ENCODE measurements at regions not wholly inside any gene's neighbourhood (a gene's known extent, or its start where the extent isn't known, plus 50 kb on each side); places are given as distances from the start of the nearest gene placed in this dataset.
"Not testable (repeated sequence)": the region's sequence is repeated elsewhere in the genome, so short reads cannot be mapped to it uniquely, and the experiment has no call there.

DNA sequence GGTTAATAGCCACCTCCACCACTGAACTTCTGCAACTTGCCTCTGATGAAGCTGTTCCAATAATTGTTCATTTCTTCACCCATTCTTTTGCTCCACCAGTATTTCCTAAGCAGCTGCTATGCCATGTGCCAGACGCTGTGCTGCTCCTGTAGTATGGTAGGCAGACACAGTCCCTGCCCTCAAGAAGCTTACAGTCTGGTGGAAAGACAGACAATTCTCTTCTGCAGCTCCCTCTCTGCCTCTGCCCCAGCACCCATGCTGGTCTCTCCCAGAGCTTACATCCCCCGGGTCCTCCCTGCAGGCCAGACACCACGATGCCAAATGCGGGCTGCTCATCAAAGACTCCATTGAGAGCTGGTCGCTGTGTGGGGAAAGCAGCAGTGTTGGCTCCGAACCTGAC, 111.6 kb upstream of the ESRRB start:
- no peak for DNase-seq (ENCODE audit: low spot score)

- peak; percentile 58 for DNase-seq (ENCODE audit: low spot score)
Measured at GRCh38 chr14:76267322-76268046, 108.5 kb upstream of the ESRRB start.

DNA sequence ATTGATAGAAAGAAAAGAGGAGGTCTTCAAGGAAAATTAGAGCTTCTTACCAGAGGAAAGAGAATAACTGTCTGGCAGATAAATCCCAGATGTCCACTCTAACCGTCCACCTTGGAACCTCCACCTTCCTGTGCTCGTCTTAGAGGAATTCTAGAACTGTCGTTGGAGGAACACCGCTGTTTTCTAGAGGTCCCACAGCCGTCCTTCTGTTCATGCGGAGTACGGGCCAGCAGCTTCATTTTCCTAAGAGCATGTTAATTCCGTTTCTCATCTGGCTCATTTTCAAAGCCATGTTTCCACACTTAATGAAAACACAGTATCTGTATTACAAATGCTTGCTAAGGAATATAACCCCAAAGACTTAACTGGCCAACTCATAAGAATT, 107.9 kb upstream of the ESRRB start:
- DNase-seq (ENCODE audit: low spot score), result no peak

DNA sequence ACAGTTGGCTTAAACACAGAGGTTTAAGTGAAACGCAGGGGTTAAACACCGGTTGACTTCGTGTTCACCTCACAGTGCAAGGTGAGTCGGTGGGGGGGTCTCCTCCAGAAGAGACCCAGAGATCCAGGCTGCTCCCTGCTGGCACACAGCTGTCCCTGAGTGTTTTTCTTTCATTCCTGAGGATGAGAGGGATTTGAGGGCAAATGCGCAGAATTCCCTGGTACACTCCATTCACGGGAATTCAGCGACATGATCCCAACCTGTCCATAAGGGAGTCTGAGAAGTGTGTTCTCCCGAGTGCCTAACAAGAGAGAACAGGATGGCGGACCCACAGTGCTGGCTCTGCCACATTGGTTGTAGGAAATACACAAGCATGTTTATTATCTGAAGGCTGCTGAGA, 107.2 kb upstream of the ESRRB start:
- no peak for DNase-seq (ENCODE audit: low spot score)

DNA sequence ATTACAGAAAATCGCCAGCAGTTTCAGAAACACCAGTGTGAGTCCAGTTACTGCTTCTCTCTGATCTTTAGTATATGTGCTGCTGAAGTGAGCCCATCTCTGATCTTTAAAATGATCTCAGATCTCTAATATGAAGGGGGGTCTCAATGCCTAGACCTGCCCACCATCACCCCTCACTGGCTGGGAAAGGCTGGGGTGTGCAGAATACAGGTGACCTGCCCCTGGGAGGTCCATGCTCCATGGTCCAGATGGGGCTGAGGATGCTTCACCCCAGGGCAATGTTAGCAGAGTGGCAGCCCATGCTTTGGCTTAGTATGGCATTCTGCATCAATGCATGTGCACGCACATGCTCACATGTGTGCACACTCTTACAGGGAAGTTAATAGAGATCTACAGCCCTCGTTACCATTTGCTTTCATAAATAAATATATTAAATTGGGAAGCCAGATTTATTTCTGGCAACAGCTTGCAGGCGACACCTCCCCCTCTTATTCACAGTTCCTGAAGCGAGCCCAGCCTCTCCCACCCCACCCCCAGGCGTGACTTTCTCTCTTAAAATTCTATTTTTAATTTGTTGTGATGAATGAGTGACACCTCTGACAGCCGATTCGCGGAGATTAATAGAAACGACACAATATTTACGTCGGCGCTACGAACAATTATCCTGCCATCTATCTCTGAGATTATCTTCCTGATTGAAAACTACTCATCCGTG, 104.7 kb upstream of the ESRRB start:
- DNase-seq (ENCODE audit: low spot score), result no peak

- DNase-seq (ENCODE audit: low spot score), result no peak
Measured at GRCh38 chr14:76272349-76272748, 103.6 kb upstream of the ESRRB start.

- DNase-seq (ENCODE audit: low spot score), result no peak
Measured at GRCh38 chr14:76272774-76273173, 103.2 kb upstream of the ESRRB start.

DNA sequence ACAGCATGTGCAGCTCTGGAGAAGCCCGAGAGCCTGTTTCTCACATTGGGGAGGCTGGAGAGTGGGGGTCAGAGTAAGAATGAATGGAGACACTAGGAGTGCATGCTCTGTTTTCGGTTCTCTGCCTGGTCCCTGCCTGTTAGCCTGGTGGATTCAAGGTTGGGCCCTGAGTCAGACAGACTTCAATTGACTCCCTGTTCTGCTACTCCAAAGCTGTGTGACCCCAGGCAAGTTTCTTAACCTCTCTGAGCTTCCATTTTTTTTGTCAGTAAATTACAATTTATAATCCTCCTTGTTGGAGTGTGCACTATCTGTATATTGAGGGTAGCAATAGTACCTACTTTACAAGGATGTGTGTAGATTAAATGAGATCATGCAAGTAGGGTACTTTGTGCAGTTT, 102.6 kb upstream of the ESRRB start:
- DNase-seq (ENCODE audit: low spot score), result no peak

DNA sequence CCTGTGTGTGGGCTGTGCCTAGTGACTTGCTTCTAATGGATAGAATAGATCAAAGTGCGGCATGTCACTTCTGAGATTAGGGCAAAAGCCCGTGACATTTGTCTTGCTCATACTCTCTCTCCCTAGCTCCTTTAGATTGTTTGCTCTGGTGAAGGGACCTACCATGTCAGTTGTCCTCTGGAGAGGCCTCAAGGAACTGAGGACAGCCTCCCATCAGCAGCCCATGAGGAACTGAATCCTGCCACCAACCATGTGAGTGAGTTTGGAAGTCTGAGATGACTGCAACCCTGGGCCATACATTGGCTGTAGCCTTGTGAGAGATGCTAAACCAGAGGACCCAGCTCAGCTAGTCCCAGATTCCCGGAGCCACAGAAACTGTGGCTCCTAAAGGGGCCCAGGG, 101.6 kb upstream of the ESRRB start:
- DNase-seq (ENCODE audit: low spot score), result no peak

- DNase-seq (ENCODE audit: low spot score), result no peak
Measured at GRCh38 chr14:76277586-76278130, 98.3 kb upstream of the ESRRB start.

DNA sequence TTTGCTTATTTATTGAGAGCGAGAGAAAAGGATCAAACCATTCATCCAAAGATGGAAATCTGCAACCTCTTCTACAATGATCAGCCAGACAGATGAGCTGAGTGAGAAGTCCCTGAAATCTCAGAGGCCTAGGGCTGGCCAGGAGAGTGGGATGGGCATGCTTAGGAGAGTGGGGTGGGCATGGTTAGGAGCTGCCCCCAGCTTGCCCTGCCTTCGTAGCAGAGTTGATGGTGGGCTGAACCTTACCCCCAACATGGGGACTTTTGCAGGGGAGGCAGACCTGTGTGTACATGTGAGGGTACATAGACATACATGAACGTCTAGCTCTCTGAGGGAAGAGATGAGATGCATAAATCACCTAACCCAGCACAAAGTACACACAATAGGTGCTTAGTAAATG, 95.7 kb upstream of the ESRRB start:
- DNase-seq (ENCODE audit: low spot score), result no peak

- DNase-seq (ENCODE audit: low spot score), result no peak
Measured at GRCh38 chr14:76282581-76282980, 93.4 kb upstream of the ESRRB start.

- no peak for DNase-seq (ENCODE audit: low spot score)
Measured at GRCh38 chr14:76287063-76287462, 88.9 kb upstream of the ESRRB start.

DNA sequence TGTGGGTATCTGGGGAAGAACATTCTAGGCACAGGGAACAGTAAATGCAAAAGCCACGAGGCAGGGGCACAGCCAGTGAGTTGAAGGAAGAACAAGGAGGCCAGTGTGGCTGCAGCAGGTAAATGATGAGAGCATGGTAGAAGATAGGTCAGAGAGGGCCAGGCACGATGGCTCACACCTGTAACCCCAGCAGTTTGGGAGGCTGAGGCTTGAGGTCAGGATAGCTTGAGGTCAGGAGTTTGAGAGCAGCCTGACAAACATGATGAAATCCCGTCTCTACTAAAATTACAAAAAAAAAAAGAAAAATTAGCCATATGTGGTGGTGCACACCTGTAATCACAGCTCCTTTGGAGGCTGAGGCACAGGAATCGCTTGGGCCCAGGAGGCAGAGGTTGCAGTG, 86.7 kb upstream of the ESRRB start:
- no peak for DNase-seq (ENCODE audit: low spot score)

DNA sequence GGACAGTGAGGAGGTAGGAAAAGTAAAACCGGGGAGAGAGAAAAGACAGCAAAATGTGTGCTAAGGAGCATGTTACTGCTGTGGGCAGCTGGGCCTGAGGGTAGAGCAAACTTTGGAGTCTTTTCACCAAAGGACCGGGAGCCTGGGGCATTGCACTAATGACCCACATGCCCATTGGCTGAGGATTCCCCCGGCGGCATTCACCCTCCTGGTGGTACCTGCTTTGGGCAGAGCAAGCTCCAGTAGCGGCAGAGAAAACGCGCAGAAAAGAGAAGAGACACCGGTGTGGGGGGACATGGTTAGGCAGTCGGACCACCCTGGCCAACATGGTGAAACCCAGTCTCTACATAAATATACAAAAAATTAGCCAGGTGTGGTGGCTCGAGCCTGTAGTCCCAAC, 83.4 kb upstream of the ESRRB start:
- DNase-seq (ENCODE audit: low spot score), result no peak

- no peak for DNase-seq (ENCODE audit: low spot score)
Measured at GRCh38 chr14:76293221-76293620, 82.7 kb upstream of the ESRRB start.

DNA sequence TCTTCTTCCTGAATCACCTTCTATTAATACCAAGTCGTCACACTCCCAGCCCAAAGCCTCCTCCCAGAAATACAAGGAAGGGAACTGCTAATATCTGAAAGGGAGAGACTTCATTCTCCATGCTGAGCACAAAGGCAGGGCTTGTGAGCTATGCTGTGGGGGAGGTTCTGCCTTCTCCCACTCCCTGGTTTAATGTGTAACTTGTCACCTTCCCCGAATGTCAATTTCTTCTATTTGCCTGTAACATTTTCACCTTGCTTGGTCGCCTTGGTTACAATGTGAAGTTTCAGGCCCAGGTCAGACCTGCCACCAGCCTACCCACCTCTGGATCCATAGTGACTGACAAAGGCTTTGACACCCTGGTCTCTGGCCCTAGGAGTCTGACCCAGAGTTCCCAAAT, 82.0 kb upstream of the ESRRB start:
- DNase-seq (ENCODE audit: low spot score), result no peak

GRCh38 chr14:76294876-76295275, 81.1 kb upstream of the ESRRB start:
- DNase-seq (ENCODE audit: low spot score), result no peak

DNA sequence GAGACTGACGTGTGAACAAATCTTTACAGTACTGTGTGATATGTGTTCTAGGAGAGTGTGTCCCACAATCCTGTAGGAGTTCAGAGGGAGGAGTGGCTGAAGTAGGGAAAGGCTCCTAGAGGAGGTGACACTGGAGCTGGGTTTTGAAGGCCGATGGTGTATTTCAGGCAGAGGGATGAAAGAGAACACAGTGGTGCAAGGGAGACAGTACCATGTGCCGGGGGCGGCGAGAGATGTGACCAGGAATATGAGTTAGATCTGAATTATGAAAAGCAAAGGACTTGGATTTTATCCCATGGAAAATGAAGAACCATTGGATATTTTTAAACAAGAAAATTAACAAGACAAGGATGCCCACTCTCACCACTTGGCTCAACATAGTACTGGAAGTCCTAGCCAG, 77.0 kb upstream of the ESRRB start:
- DNase-seq (ENCODE audit: low spot score), result no peak

GRCh38 chr14:76303188-76303587, 72.7 kb upstream of the ESRRB start:
- DNase-seq (ENCODE audit: low spot score), result not testable (repeated sequence)

DNA sequence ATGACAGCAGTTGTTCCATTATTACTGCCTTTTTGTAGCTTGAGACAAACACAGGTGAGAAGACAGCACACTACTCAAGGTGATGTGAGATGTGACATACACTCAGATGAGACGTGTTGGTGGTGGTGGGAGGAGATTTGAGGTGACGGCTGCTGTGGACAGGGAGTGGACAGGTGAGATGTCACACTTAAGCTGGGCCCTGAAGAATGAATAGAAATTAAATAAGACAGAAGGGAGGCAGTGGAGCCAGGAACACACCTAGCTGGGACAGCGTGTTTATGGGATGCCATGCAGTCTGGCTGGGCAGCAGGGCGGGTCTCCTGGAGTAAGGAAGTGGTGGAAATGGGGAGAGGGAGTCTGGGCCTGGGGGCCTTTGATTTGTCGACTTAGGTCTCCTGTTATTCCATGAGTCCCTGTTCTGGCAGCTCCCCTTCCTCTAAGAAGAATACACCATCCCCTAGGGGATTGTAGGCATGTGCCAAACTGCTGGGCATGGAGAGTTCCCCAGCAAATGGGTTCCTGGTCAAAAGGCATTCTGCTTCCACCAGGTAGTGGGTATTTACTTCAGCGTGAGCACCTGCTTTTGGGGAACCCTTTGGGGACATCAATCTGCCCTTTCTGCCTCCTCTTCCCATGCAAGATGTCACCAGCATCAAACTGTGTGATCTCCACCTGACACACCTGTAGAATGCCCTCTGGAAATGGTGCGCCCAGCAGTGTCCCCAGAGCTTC, 71.2 kb upstream of the ESRRB start:
- DNase-seq (ENCODE audit: low spot score), result no peak

DNA sequence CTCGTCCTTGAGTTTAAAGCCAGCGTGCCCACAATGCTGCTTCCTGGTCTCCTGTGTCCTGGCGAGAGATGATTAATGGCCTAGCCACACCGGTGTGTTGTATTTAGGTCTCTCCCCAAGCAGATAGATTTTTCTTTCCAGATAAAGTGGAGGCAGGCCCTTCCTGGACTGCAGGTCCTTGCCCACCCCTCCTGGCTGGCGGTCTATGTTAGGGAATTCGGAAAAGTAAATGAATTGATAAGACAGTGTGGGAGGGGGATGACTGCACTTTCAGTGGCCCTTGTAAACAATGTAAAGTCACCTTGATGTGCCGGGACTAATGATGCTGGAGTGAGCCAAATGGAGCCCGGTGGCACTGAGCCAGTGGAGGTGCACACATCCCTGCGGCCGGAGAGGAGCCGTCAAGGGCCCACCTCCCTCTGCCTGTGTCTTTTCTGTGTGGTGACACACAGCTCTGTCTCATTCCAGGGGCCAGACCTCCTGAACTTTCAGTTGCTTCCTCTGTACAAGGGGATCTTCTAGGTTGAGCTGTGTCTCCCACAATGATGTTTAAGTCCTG, 70.6 kb upstream of the ESRRB start:
- DNase-seq (ENCODE audit: low spot score), result no peak

Measured in ureter (tissue), 1 donor.